B cell (primary cell): ENCODE measurements at regions not wholly inside any gene's neighbourhood (a gene's known extent, or its start where the extent isn't known, plus 50 kb on each side); places are given as distances from the start of the nearest gene placed in this dataset.

Experiments
- ATAC-seq: fragments of 200-7000 bp; cut with Tn5 transposase; one replicate; pipeline ENCODE4 v1.10.0; 2021; ENCODE audit warnings: low read depth, mild to moderate bottlenecking, moderate number of reproducible peaks, moderate library complexity
- CTCF ChIA-PET: fragments of 350-600 bp; sonication (Branson Sonifier 250); formaldehyde crosslinking; loops from one replicate; lab custom pipeline; 2021; ENCODE audit warnings: antibody characterized with exemption, inconsistent platforms; lab: Charles Lee
- POLR2A ChIA-PET: fragments of 350-600 bp; sonication (Branson Sonifier 250); formaldehyde crosslinking; loops from one replicate; lab custom pipeline; 2021; ENCODE audit warnings: antibody characterized with exemption; lab: Charles Lee
- DNase-seq: peaks from one replicate; pipeline ENCODE4 v3.0.0; 2013
- H2AFZ ChIP-seq: 2 replicates; pipeline ENCODE4 v1.6.1; 2012; ENCODE audit warnings: mild to moderate bottlenecking, low read depth, low read length; ENCODE audit not compliant: insufficient read depth, poor library complexity, severe bottlenecking
- H3K27ac ChIP-seq, 2 donors: 1 replicate in 1 of 2; 2 replicates in 1 of 2; pipeline ENCODE4 v1.5.1; 2012 to 2013; ENCODE audit warnings: low read length in 2 of 2, mild to moderate bottlenecking in 2 of 2, moderate library complexity in 1 of 2
- H3K27me3 ChIP-seq, 4 experiments: fragments of 200-600 bp in 1 of 4; sonication (generic) in 1 of 4; replicated peaks in 1 of 4; 1 replicate in 2 of 4; 2 replicates in 2 of 4; pipeline versions ENCODE4 v1.6.1 to v1.7.0; 2013 to 2016; ENCODE audit warnings: low read length in 3 of 4, mild to moderate bottlenecking in 2 of 4, mixed read lengths in 1 of 4, moderate library complexity in 1 of 4; ENCODE audit not compliant: insufficient read depth in 4 of 4, control insufficient read depth in 3 of 4; ENCODE audit errors: control extremely low read depth in 1 of 4
- H3K36me3 ChIP-seq, 2 experiments: replicated peaks in 1 of 2; 1 replicate in 1 of 2; 2 replicates in 1 of 2; pipeline versions ENCODE4 v1.6.1 to v1.7.1; 2013; ENCODE audit warnings: low read length in 1 of 2; ENCODE audit not compliant: insufficient read depth in 2 of 2, control insufficient read depth in 1 of 2; ENCODE audit errors: control extremely low read depth in 1 of 2, extremely low read depth in 1 of 2
- H3K4me1 ChIP-seq, 2 donors: fragments of 200-600 bp in 1 of 2; sonication (generic) in 1 of 2; 1 replicate in 1 of 2; 2 replicates in 1 of 2; pipeline versions ENCODE4 v1.5.1 to v1.6.1; 2013 to 2017; ENCODE audit warnings: low read length in 2 of 2; ENCODE audit not compliant: control insufficient read depth in 2 of 2, insufficient read depth in 2 of 2
- H3K4me2 ChIP-seq: replicated peaks from 2 replicates; pipeline ENCODE3; 2012; ENCODE audit warnings: mild to moderate bottlenecking, low read depth, low read length; ENCODE audit not compliant: poor library complexity, severe bottlenecking
- H3K4me3 ChIP-seq, 5 experiments: fragments of 200-600 bp in 1 of 5; sonication (generic) in 1 of 5; 1 replicate in 3 of 5; 2 replicates in 2 of 5; pipeline versions ENCODE4 v1.5.1 to v1.7.0; 2011 to 2016; ENCODE audit warnings: low read length in 4 of 5, mild to moderate bottlenecking in 4 of 5, low read depth in 2 of 5, control low read depth in 1 of 5, moderate library complexity in 1 of 5; ENCODE audit not compliant: insufficient read depth in 1 of 5; ENCODE audit errors: control extremely low read depth in 1 of 5, extremely low read depth in 1 of 5
- H3K79me2 ChIP-seq: fragments of 200-600 bp; sonication (generic); one replicate; pipeline ENCODE4 v1.6.0; 2016; ENCODE audit warnings: low read length; ENCODE audit not compliant: control insufficient read depth, insufficient read depth
- H3K9ac ChIP-seq: fragments of 200-600 bp; sonication (generic); 2 replicates; pipeline ENCODE4 v1.6.1; 2017; ENCODE audit warnings: mild to moderate bottlenecking, low read length, moderate library complexity
- H3K9me3 ChIP-seq, 3 donors: one replicate each; pipeline versions ENCODE4 v1.6.1 to v1.7.1; 2013; ENCODE audit warnings: low read length in 2 of 3; ENCODE audit not compliant: control insufficient read depth in 2 of 3, insufficient read depth in 1 of 3; ENCODE audit errors: control extremely low read depth in 1 of 3
- H4K20me1 ChIP-seq: 2 replicates; pipeline ENCODE4 v1.6.0; 2012; ENCODE audit warnings: mild to moderate bottlenecking, low read length; ENCODE audit not compliant: insufficient read depth, control insufficient read depth, poor library complexity, severe bottlenecking
- H3K27ac Mint-ChIP-seq: one replicate; pipeline ENCODE4 v1.8.0; 2021; ENCODE audit warnings: mixed read lengths
- H3K27me3 Mint-ChIP-seq: one replicate; pipeline ENCODE4 v1.8.0; 2021; ENCODE audit warnings: mixed read lengths
- H3K4me1 Mint-ChIP-seq: one replicate; pipeline ENCODE4 v1.8.0; 2021; ENCODE audit warnings: mixed read lengths
- H3K4me3 Mint-ChIP-seq: one replicate; pipeline ENCODE4 v1.8.0; 2021; ENCODE audit warnings: mixed read lengths
- H3K9me3 Mint-ChIP-seq: one replicate; pipeline ENCODE4 v1.8.0; 2022; ENCODE audit warnings: mixed read lengths; ENCODE audit not compliant: insufficient read depth
- CTCF ChIP-seq: fragments of 200-600 bp; IDR thresholded peaks from one replicate; pipeline ENCODE4 v1.8.0; 2022; ENCODE audit warnings: antibody characterized with exemption, mild to moderate bottlenecking
- EZH2 ChIP-seq: IDR thresholded peaks from 2 replicates; pipeline ENCODE4 v1.6.1; 2012; ENCODE audit warnings: borderline replicate concordance, low read depth, mild to moderate bottlenecking, moderate library complexity, low read length; ENCODE audit not compliant: insufficient read depth, poor library complexity, severe bottlenecking
- WGBS: methylation state at CpG from one replicate; pipeline ENCODE4 v1.1.5; 2013; ENCODE audit warnings: missing lambda C conversion rate; ENCODE audit not compliant: insufficient coverage; 5-methylcytosine and 5-hydroxymethylcytosine counted together
- intact Hi-C: fragments of 100-400 bp; cut with micrococcal nuclease; formaldehyde crosslinking; loops from one replicate; pipeline ENCODE4 v1.10.0; 2022

GRCh38 chr3:834679-835078, 258.1 kb upstream of the CNTN6 start:
- no peak for ATAC-seq
- no peak overlapping the region for H2AFZ ChIP-seq
- no peaks in the 10 kb centered on the region for H3K36me3 ChIP-seq
- H3K27ac Mint-ChIP-seq, result no peak overlapping the region
- intact Hi-C loops, result no loop called here
- no peak overlapping the region for H3K9ac ChIP-seq
- H3K4me1 ChIP-seq, result no peaks in the 10 kb centered on the region
- H4K20me1 ChIP-seq, result no peaks in the 10 kb centered on the region
- peaks cover 0 to 8% (median 0%) of the 10 kb centered on the region in 3 donors for H3K9me3 ChIP-seq
- no peak overlapping the region for H3K4me2 ChIP-seq
- H3K27me3 ChIP-seq, result no peaks in the 10 kb centered on the region
- no CpG with 5 or more reads among the region's 1 CpG for WGBS
- no peak overlapping the region for H3K4me3 ChIP-seq
- H3K9me3 Mint-ChIP-seq, result peaks cover 9% of the 10 kb centered on the region
- H3K4me1 Mint-ChIP-seq, result no peaks in the 10 kb centered on the region
- no peaks in the 10 kb centered on the region for H3K79me2 ChIP-seq
- no peak overlapping the region for H3K27ac ChIP-seq
- ChIA-PET POLR2A (no interaction called here), CTCF (no interaction called here)
- no peak overlapping the region for H3K4me3 Mint-ChIP-seq
- DNase-seq, result no peak
- TF ChIP-seq CTCF, result no peak
- TF ChIP-seq EZH2, result no peak
- no peaks in the 10 kb centered on the region for H3K27me3 Mint-ChIP-seq

DNA sequence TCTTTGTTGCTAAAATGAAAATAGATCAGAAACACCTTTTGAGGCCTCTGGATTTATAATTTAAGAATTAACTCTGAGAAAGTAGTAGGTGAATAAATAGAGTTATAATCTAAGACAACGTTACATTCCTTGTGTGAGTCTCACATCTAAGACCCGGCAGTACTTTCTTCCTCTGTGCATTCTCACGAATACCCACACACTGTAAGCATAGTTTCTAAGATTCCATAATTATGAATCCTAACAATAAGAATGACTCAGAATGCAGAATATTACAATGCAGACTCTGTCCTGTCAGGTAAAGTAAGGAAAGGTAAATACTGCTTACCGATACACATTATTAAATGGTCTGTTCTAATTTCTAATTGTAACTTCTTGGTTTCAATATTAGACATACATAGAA, 257.7 kb upstream of the CNTN6 start:
- Histone ChIP-seq H3K9ac (no peak overlapping the region), H3K79me2 (no peaks in the 10 kb centered on the region), H3K4me2 (no peak overlapping the region), H3K9me3 (peaks cover 0 to 4% (median 0%) of the 10 kb centered on the region in 3 donors), H3K4me1 (no peaks in the 10 kb centered on the region), H3K27ac (no peak overlapping the region), H3K36me3 (no peaks in the 10 kb centered on the region), H3K27me3 (no peaks in the 10 kb centered on the region), H3K4me3 (no peak overlapping the region), H2AFZ (no peak overlapping the region), H4K20me1 (no peaks in the 10 kb centered on the region)
- TF ChIP-seq EZH2 (no peak), CTCF (no peak)
- H3K4me3 Mint-ChIP-seq, result no peak overlapping the region
- intact Hi-C loops, result no loop called here
- peaks cover 7% of the 10 kb centered on the region for H3K9me3 Mint-ChIP-seq
- H3K4me1 Mint-ChIP-seq, result no peaks in the 10 kb centered on the region
- no peak for DNase-seq
- POLR2A ChIA-PET, result no interaction called here
- H3K27ac Mint-ChIP-seq, result no peak overlapping the region
- no peak for ATAC-seq
- CTCF ChIA-PET, result no interaction called here
- no CpG with 5 or more reads among the region's 4 CpGs for WGBS
- H3K27me3 Mint-ChIP-seq, result no peaks in the 10 kb centered on the region
